CD4-positive, alpha-beta T cell (primary cell): ENCODE measurements at regions not wholly inside any gene's neighbourhood (a gene's known extent, or its start where the extent isn't known, plus 50 kb on each side); places are given as distances from the start of the nearest gene placed in this dataset.
A peak's percentile ranks its signal among the peaks of the same experiment; 100 is the strongest.

Experiments used
- ATAC-seq: fragments of 200-7000 bp; cut with Tn5 transposase; one replicate; pipeline ENCODE4 v1.10.0; 2022; ENCODE audit warnings: mild to moderate bottlenecking; ENCODE audit not compliant: poor library complexity
- CTCF ChIA-PET: fragments of 350-600 bp; sonication (Branson Sonifier 250); formaldehyde crosslinking; loops from one replicate; lab custom pipeline; 2021; ENCODE audit warnings: antibody characterized with exemption, inconsistent platforms; lab: Charles Lee
- POLR2A ChIA-PET: fragments of 350-600 bp; sonication (Branson Sonifier 250); formaldehyde crosslinking; loops from one replicate; lab custom pipeline; 2021; ENCODE audit warnings: antibody characterized with exemption, inconsistent platforms; lab: Charles Lee
- DNase-seq, 14 experiments: peaks; one replicate each; pipeline ENCODE4 v3.0.0-alpha.2; 2013 to 2020; ENCODE audit warnings: mixed read lengths in 2 of 14
- H3K27ac ChIP-seq, 2 donors: one replicate each; pipeline versions ENCODE4 v1.5.1 to v1.7.0; 2013; ENCODE audit warnings: low read length in 2 of 2, low read depth in 1 of 2, mild to moderate bottlenecking in 1 of 2
- H3K27me3 ChIP-seq, 2 experiments: 1 replicate in 1 of 2; 2 replicates in 1 of 2; pipeline versions ENCODE4 v1.6.1 to v1.7.0; 2013; ENCODE audit warnings: low read length in 2 of 2, control low read depth in 1 of 2, mild to moderate bottlenecking in 1 of 2, moderate library complexity in 1 of 2; ENCODE audit not compliant: insufficient read depth in 2 of 2, control insufficient read depth in 1 of 2
- H3K36me3 ChIP-seq: one replicate; pipeline ENCODE4 v1.6.1; 2013; ENCODE audit warnings: low read length, control low read depth; ENCODE audit not compliant: insufficient read depth
- H3K4me1 ChIP-seq: one replicate; pipeline ENCODE4 v1.6.1; 2013; ENCODE audit warnings: low read length, control low read depth; ENCODE audit not compliant: insufficient read depth
- H3K4me3 ChIP-seq: one replicate; pipeline ENCODE4 v1.5.1; 2013; ENCODE audit warnings: mild to moderate bottlenecking, low read length, moderate library complexity
- H3K9me3 ChIP-seq, 2 experiments: 1 replicate in 1 of 2; 2 replicates in 1 of 2; pipeline versions ENCODE4 v1.6.1 to v1.7.0; 2013; ENCODE audit warnings: low read length in 2 of 2, mild to moderate bottlenecking in 2 of 2, control low read depth in 1 of 2, moderate library complexity in 1 of 2; ENCODE audit not compliant: control insufficient read depth in 1 of 2, insufficient read depth in 1 of 2
- H3K27ac Mint-ChIP-seq: one replicate; pipeline ENCODE4 v1.8.0; 2020; ENCODE audit warnings: mixed read lengths
- H3K27me3 Mint-ChIP-seq: one replicate; pipeline ENCODE4 v1.8.0; 2021; ENCODE audit warnings: mixed read lengths
- H3K36me3 Mint-ChIP-seq: one replicate; pipeline ENCODE4 v1.8.0; 2021; ENCODE audit warnings: low read depth, mixed read lengths
- H3K4me1 Mint-ChIP-seq: one replicate; pipeline ENCODE4 v1.8.0; 2021; ENCODE audit warnings: low read depth, mixed read lengths
- H3K4me3 Mint-ChIP-seq: one replicate; pipeline ENCODE4 v1.8.0; 2020; ENCODE audit warnings: mild to moderate bottlenecking, mixed read lengths
- H3K9me3 Mint-ChIP-seq: one replicate; pipeline ENCODE4 v1.8.0; 2020; ENCODE audit warnings: mixed read lengths
- intact Hi-C, 2 experiments: fragments of 100-400 bp; cut with DNase I in 1 of 2; cut with micrococcal nuclease in 1 of 2; formaldehyde crosslinking; loops; one replicate each; pipeline versions ENCODE4 v1.15.1 to v1.9.0; 2023 to 2025; cut with DNase I, micrococcal nuclease
- TF ChIP-seq, protein P1 (sequence below): fragments of 200-600 bp; IDR thresholded peaks from one replicate; pipeline ENCODE4 v1.8.0; 2022; ENCODE audit warnings: antibody characterized with exemption, mild to moderate bottlenecking

DNA sequence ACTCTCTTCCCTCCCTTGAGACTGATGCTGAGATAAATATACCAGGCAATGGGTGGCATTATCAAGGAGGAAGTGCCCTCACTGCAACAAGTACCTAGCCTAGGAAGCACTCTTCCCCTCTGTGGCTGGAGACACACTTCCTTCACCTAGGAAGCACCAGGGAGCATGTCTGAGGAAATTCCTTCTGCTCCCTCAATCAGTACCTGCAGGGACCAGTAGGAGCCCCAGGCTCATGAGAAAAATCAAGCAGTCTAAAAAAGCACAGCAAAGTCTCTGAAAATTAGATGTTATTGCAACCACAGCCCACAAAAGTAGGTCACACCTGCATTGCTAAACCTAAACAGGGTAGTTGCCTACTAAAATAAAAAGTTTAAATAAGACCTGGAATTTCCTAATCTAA, 78.2 kb upstream of the TRPM1 start:
- CTCF ChIA-PET = no interaction called here
- Histone ChIP-seq H3K36me3 (no peaks in the 10 kb centered on the region), H3K9me3 (peaks cover 5 to 15% of the 10 kb centered on the region in 2 experiments), H3K4me3 (no peak overlapping the region), H3K4me1 (peaks cover 25% of the 10 kb centered on the region), H3K27me3 (no peaks in the 10 kb centered on the region), H3K27ac (no peak overlapping the region)
- intact Hi-C loops = no loop called here
- peaks cover 17% of the 10 kb centered on the region for H3K4me1 Mint-ChIP-seq
- H3K27ac Mint-ChIP-seq = peak overlapping the region; percentile 35
- TF ChIP-seq, protein P1, sequence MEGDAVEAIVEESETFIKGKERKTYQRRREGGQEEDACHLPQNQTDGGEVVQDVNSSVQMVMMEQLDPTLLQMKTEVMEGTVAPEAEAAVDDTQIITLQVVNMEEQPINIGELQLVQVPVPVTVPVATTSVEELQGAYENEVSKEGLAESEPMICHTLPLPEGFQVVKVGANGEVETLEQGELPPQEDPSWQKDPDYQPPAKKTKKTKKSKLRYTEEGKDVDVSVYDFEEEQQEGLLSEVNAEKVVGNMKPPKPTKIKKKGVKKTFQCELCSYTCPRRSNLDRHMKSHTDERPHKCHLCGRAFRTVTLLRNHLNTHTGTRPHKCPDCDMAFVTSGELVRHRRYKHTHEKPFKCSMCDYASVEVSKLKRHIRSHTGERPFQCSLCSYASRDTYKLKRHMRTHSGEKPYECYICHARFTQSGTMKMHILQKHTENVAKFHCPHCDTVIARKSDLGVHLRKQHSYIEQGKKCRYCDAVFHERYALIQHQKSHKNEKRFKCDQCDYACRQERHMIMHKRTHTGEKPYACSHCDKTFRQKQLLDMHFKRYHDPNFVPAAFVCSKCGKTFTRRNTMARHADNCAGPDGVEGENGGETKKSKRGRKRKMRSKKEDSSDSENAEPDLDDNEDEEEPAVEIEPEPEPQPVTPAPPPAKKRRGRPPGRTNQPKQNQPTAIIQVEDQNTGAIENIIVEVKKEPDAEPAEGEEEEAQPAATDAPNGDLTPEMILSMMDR = no peak
- H3K4me3 Mint-ChIP-seq = no peak overlapping the region
- H3K36me3 Mint-ChIP-seq = no peaks in the 10 kb centered on the region
- POLR2A ChIA-PET = no interaction called here
- peaks cover 12% of the 10 kb centered on the region for H3K9me3 Mint-ChIP-seq
- peak; percentile 39 for ATAC-seq
- no peaks in the 10 kb centered on the region for H3K27me3 Mint-ChIP-seq
- peak in 3 of 14 experiments; percentile 16 to 34 (median 23) for DNase-seq

DNA sequence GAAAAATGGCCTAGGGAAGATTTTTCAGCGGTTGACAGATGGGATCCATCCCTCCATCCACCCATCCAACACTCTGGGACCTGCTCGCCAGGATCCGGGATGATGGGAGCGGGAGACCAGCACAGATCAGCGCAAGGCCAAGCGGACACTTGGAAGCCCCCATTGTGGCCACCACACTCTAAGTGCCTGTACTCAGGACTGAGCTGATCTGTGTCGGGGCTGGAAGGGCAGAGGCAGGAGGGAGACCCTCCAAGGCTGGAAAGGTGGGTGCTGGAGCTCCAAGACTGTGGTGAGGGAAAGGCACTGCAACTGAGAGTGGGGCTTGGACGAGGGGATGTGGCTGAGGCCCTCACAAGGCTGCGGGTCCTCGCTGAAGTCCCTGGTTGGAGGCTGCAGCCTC, 91.8 kb upstream of the TRPM1 start:
- ATAC-seq = no peak
- ChIA-PET CTCF (no interaction called here), POLR2A (no interaction called here)
- Histone ChIP-seq H3K27me3 (no peaks in the 10 kb centered on the region), H3K36me3 (no peaks in the 10 kb centered on the region), H3K4me3 (no peak overlapping the region), H3K27ac (no peak overlapping the region), H3K4me1 (peaks cover 8% of the 10 kb centered on the region), H3K9me3 (peaks cover 10 to 11% of the 10 kb centered on the region in 2 experiments)
- TF ChIP-seq, protein P1 = no peak
- Mint-ChIP-seq H3K27me3 (no peaks in the 10 kb centered on the region), H3K36me3 (peaks cover 9% of the 10 kb centered on the region), H3K9me3 (peaks cover 11% of the 10 kb centered on the region), H3K4me1 (no peaks in the 10 kb centered on the region), H3K4me3 (no peak overlapping the region), H3K27ac (no peak overlapping the region)
- no peak for DNase-seq
- intact Hi-C loops = loop anchor here in 1 of 2 experiments (10.0 kb wide), 1 partner anchor 528 kb away; no protein-coding TSS in a partner anchor

DNA sequence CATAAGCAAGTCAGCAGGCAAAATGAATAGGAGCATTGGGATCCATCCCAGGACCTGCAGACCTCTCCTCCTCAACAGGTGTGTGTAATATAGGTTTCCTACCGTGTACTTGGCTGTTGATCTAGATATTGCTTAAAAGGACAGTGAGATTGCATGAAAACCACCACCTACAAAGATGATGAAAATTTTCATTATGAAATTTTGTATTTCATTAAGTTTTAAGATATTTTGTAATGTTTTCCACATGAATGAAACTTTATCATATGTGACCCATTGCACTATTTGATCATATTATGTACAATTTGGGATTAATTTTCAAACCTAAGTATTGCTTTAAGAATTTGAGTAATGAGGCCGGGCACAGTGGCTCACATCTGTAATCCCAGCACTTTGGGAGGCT, 94.3 kb upstream of the TRPM1 start:
- peaks cover 0 to 4% of the 10 kb centered on the region in 2 experiments for H3K9me3 ChIP-seq
- H3K4me1 ChIP-seq = peaks cover 16% of the 10 kb centered on the region
- Mint-ChIP-seq H3K4me1 (no peaks in the 10 kb centered on the region), H3K9me3 (no peaks in the 10 kb centered on the region), H3K27ac (no peak overlapping the region), H3K4me3 (no peak overlapping the region), H3K27me3 (no peaks in the 10 kb centered on the region), H3K36me3 (no peaks in the 10 kb centered on the region)
- H3K27me3 ChIP-seq = no peaks in the 10 kb centered on the region
- TF ChIP-seq, protein P1 = no peak
- no peaks in the 10 kb centered on the region for H3K36me3 ChIP-seq
- ATAC-seq = no peak
- H3K4me3 ChIP-seq = no peak overlapping the region
- CTCF ChIA-PET = no interaction called here
- POLR2A ChIA-PET = no interaction called here
- no peak overlapping the region for H3K27ac ChIP-seq
- no peak for DNase-seq
- intact Hi-C loops = loop anchor here in 1 of 2 experiments (10.0 kb wide), 1 partner anchor 531 kb away; no protein-coding TSS in a partner anchor
